ENCODE measurements at regions not wholly inside any gene's neighbourhood (a gene's known extent, or its start where the extent isn't known, plus 50 kb on each side); places are given as distances from the start of the nearest gene placed in this dataset.

GRCh38 chr12:63090716-63091115 lies 60.3 kb downstream of the AVPR1A start:
- no peaks in the 10 kb centered on the region for H3K36me3 ChIP-seq (ENCODE audit: control insufficient read depth, insufficient read depth, low read length)

GRCh38 chr12:63086149-63086915 lies 64.7 kb downstream of the AVPR1A start:
- no peaks in the 10 kb centered on the region for H3K27me3 ChIP-seq (ENCODE audit: control insufficient read depth, insufficient read depth, low read length)
- H3K4me3 ChIP-seq (ENCODE audit: low read length), result no peak overlapping the region
- DNase-seq, result no peak
- H3K4me1 ChIP-seq (ENCODE audit: control insufficient read depth, insufficient read depth, low read length), result no peaks in the 10 kb centered on the region
- H3K27ac ChIP-seq (ENCODE audit: low read length), result no peak overlapping the region
- no peaks in the 10 kb centered on the region for H3K36me3 ChIP-seq (ENCODE audit: control insufficient read depth, insufficient read depth, low read length)
- no peaks in the 10 kb centered on the region for H3K9me3 ChIP-seq (replicated peaks; ENCODE audit: control insufficient read depth, low read depth, low read length)
- WGBS (ENCODE audit: insufficient coverage), result 86% methylated on average over 4 of the region's 7 CpGs

More at GRCh38 chr12:63090716-63091115, 60.3 kb downstream of the AVPR1A start:
- H3K9me3 ChIP-seq (replicated peaks; ENCODE audit: control insufficient read depth, low read depth, low read length), result no peaks in the 10 kb centered on the region
- H3K4me3 ChIP-seq (ENCODE audit: low read length), result no peak overlapping the region
- H3K27ac ChIP-seq (ENCODE audit: low read length), result no peak overlapping the region
- no peaks in the 10 kb centered on the region for H3K4me1 ChIP-seq (ENCODE audit: control insufficient read depth, insufficient read depth, low read length)
- WGBS (ENCODE audit: insufficient coverage), result 54% methylated on average over 5 of the region's 6 CpGs
- no peaks in the 10 kb centered on the region for H3K27me3 ChIP-seq (ENCODE audit: control insufficient read depth, insufficient read depth, low read length)
- DNase-seq, result peak; percentile 15

GRCh38 chr12:63085120-63085519 lies 65.9 kb downstream of the AVPR1A start:
- H3K4me1 ChIP-seq (ENCODE audit: control insufficient read depth, insufficient read depth, low read length), result no peaks in the 10 kb centered on the region
- no peak overlapping the region for H3K4me3 ChIP-seq (ENCODE audit: low read length)
- 59% methylated on average over 2 of the region's 4 CpGs for WGBS (ENCODE audit: insufficient coverage)
- H3K27ac ChIP-seq (ENCODE audit: low read length), result no peak overlapping the region
- no peak for DNase-seq
- no peaks in the 10 kb centered on the region for H3K36me3 ChIP-seq (ENCODE audit: control insufficient read depth, insufficient read depth, low read length)
- no peaks in the 10 kb centered on the region for H3K9me3 ChIP-seq (replicated peaks; ENCODE audit: control insufficient read depth, low read depth, low read length)
- H3K27me3 ChIP-seq (ENCODE audit: control insufficient read depth, insufficient read depth, low read length), result no peaks in the 10 kb centered on the region

GRCh38 chr12:63084501-63084900 lies 66.5 kb downstream of the AVPR1A start:
- H3K4me1 ChIP-seq (ENCODE audit: control insufficient read depth, insufficient read depth, low read length), result no peaks in the 10 kb centered on the region

GRCh38 chr12:63083046-63083445 lies 68.0 kb downstream of the AVPR1A start:
- Histone ChIP-seq H3K4me3 (ENCODE audit: low read length) (no peak overlapping the region), H3K27me3 (ENCODE audit: control insufficient read depth, insufficient read depth, low read length) (no peaks in the 10 kb centered on the region), H3K4me1 (ENCODE audit: control insufficient read depth, insufficient read depth, low read length) (no peaks in the 10 kb centered on the region), H3K9me3 (replicated peaks; ENCODE audit: control insufficient read depth, low read depth, low read length) (no peaks in the 10 kb centered on the region), H3K36me3 (ENCODE audit: control insufficient read depth, insufficient read depth, low read length) (no peaks in the 10 kb centered on the region), H3K27ac (ENCODE audit: low read length) (no peak overlapping the region)
- no peak for DNase-seq
- WGBS (ENCODE audit: insufficient coverage), result no CpG with 5 or more reads among the region's 2 CpGs

More at GRCh38 chr12:63084501-63084900, 66.5 kb downstream of the AVPR1A start:
- Histone ChIP-seq H3K9me3 (replicated peaks; ENCODE audit: control insufficient read depth, low read depth, low read length) (no peaks in the 10 kb centered on the region), H3K27me3 (ENCODE audit: control insufficient read depth, insufficient read depth, low read length) (no peaks in the 10 kb centered on the region), H3K4me3 (ENCODE audit: low read length) (no peak overlapping the region), H3K36me3 (ENCODE audit: control insufficient read depth, insufficient read depth, low read length) (no peaks in the 10 kb centered on the region), H3K27ac (ENCODE audit: low read length) (no peak overlapping the region)
- WGBS (ENCODE audit: insufficient coverage), result no CpG with 5 or more reads among the region's 1 CpG
- DNase-seq, result no peak

GRCh38 chr12:63079791-63080502 lies 71.1 kb downstream of the AVPR1A start:
- 100% methylated on average over 2 of the region's 2 CpGs for WGBS (ENCODE audit: insufficient coverage)

GRCh38 chr12:63078906-63079305 lies 72.1 kb downstream of the AVPR1A start:
- Histone ChIP-seq H3K36me3 (ENCODE audit: control insufficient read depth, insufficient read depth, low read length) (no peaks in the 10 kb centered on the region), H3K9me3 (replicated peaks; ENCODE audit: control insufficient read depth, low read depth, low read length) (no peaks in the 10 kb centered on the region), H3K4me3 (ENCODE audit: low read length) (no peak overlapping the region), H3K4me1 (ENCODE audit: control insufficient read depth, insufficient read depth, low read length) (no peaks in the 10 kb centered on the region), H3K27me3 (ENCODE audit: control insufficient read depth, insufficient read depth, low read length) (no peaks in the 10 kb centered on the region), H3K27ac (ENCODE audit: low read length) (no peak overlapping the region)
- no peak for DNase-seq
- no CpG with 5 or more reads among the region's 2 CpGs for WGBS (ENCODE audit: insufficient coverage)

More at GRCh38 chr12:63079791-63080502, 71.1 kb downstream of the AVPR1A start:
- no peak for DNase-seq
- no peaks in the 10 kb centered on the region for H3K27me3 ChIP-seq (ENCODE audit: control insufficient read depth, insufficient read depth, low read length)
- H3K4me1 ChIP-seq (ENCODE audit: control insufficient read depth, insufficient read depth, low read length), result no peaks in the 10 kb centered on the region
- no peaks in the 10 kb centered on the region for H3K36me3 ChIP-seq (ENCODE audit: control insufficient read depth, insufficient read depth, low read length)
- no peak overlapping the region for H3K4me3 ChIP-seq (ENCODE audit: low read length)
- H3K27ac ChIP-seq (ENCODE audit: low read length), result no peak overlapping the region
- no peaks in the 10 kb centered on the region for H3K9me3 ChIP-seq (replicated peaks; ENCODE audit: control insufficient read depth, low read depth, low read length)

- 83% methylated on average over 2 of the region's 3 CpGs for WGBS (ENCODE audit: insufficient coverage)
- Histone ChIP-seq H3K4me1 (ENCODE audit: control insufficient read depth, insufficient read depth, low read length) (no peaks in the 10 kb centered on the region), H3K9me3 (replicated peaks; ENCODE audit: control insufficient read depth, low read depth, low read length) (no peaks in the 10 kb centered on the region), H3K36me3 (ENCODE audit: control insufficient read depth, insufficient read depth, low read length) (no peaks in the 10 kb centered on the region), H3K27ac (ENCODE audit: low read length) (no peak overlapping the region), H3K4me3 (ENCODE audit: low read length) (no peak overlapping the region), H3K27me3 (ENCODE audit: control insufficient read depth, insufficient read depth, low read length) (no peaks in the 10 kb centered on the region)
- DNase-seq, result no peak
These were observed 75.5 kb downstream of the AVPR1A start for GRCh38 chr12:63075376-63076060.

GRCh38 chr12:63070709-63071108 lies 80.3 kb downstream of the AVPR1A start:
- H3K36me3 ChIP-seq (ENCODE audit: control insufficient read depth, insufficient read depth, low read length), result no peaks in the 10 kb centered on the region
- peak overlapping the region; percentile 52 for H3K27ac ChIP-seq (ENCODE audit: low read length)
- H3K9me3 ChIP-seq (replicated peaks; ENCODE audit: control insufficient read depth, low read depth, low read length), result no peaks in the 10 kb centered on the region
- no peak overlapping the region for H3K4me3 ChIP-seq (ENCODE audit: low read length)
- no peaks in the 10 kb centered on the region for H3K27me3 ChIP-seq (ENCODE audit: control insufficient read depth, insufficient read depth, low read length)
- WGBS (ENCODE audit: insufficient coverage), result 17% methylated on average over 1 of the region's 3 CpGs
- DNase-seq, result no peak
- H3K4me1 ChIP-seq (ENCODE audit: control insufficient read depth, insufficient read depth, low read length), result no peaks in the 10 kb centered on the region

Measured in muscle of leg (tissue), 3 donors.